Mesenchymal stem cell (in vitro differentiated cells and primary cell): ENCODE measurements at regions not wholly inside any gene's neighbourhood (a gene's known extent, or its start where the extent isn't known, plus 50 kb on each side); places are given as distances from the start of the nearest gene placed in this dataset.

Experiments
- DNase-seq: peaks from one replicate; pipeline ENCODE4 v3.0.0-alpha.2; 2013
- H2AFZ ChIP-seq: one replicate; pipeline ENCODE4 v1.6.1; 2013; ENCODE audit warnings: low read depth, mild to moderate bottlenecking, control low read depth, inconsistent platforms, low read length, moderate library complexity
- H2AK5ac ChIP-seq: 2 replicates; pipeline ENCODE4 v1.6.1; 2013; ENCODE audit warnings: low read length, moderate library complexity, mild to moderate bottlenecking, inconsistent platforms; ENCODE audit not compliant: severe bottlenecking
- H2BK120ac ChIP-seq: one replicate; pipeline ENCODE4 v1.6.1; 2013; ENCODE audit warnings: low read depth, mild to moderate bottlenecking, inconsistent platforms, low read length, moderate library complexity
- H2BK12ac ChIP-seq, 2 experiments: one replicate each; pipeline ENCODE4 v1.6.1; 2013; ENCODE audit warnings: inconsistent platforms in 2 of 2, low read length in 2 of 2, mild to moderate bottlenecking in 2 of 2, moderate library complexity in 2 of 2, control low read depth in 1 of 2
- H2BK15ac ChIP-seq: one replicate; pipeline ENCODE4 v1.6.1; 2013; ENCODE audit warnings: mild to moderate bottlenecking, low read depth, inconsistent platforms; ENCODE audit not compliant: poor library complexity, severe bottlenecking
- H2BK5ac ChIP-seq: 2 replicates; pipeline ENCODE4 v1.6.1; 2013; ENCODE audit warnings: low read depth, mild to moderate bottlenecking, low read length, control low read depth, inconsistent platforms; ENCODE audit not compliant: poor library complexity, severe bottlenecking
- H3K14ac ChIP-seq, 2 experiments: one replicate each; pipeline ENCODE4 v1.6.1; 2013; ENCODE audit warnings: inconsistent platforms in 2 of 2, low read length in 2 of 2, control low read depth in 1 of 2, mild to moderate bottlenecking in 1 of 2, moderate library complexity in 1 of 2
- H3K18ac ChIP-seq, 2 experiments: one replicate each; pipeline ENCODE4 v1.6.1; 2013; ENCODE audit warnings: inconsistent platforms in 2 of 2, low read length in 2 of 2, control low read depth in 1 of 2, low read depth in 1 of 2, mild to moderate bottlenecking in 1 of 2
- H3K23ac ChIP-seq, 2 experiments: one replicate each; pipeline ENCODE4 v1.6.1; 2013; ENCODE audit warnings: inconsistent platforms in 2 of 2, low read length in 2 of 2, mild to moderate bottlenecking in 2 of 2, moderate library complexity in 2 of 2, control low read depth in 1 of 2
- H3K27ac ChIP-seq: 2 replicates; pipeline ENCODE4 v1.5.1; 2013; ENCODE audit warnings: mild to moderate bottlenecking, moderate library complexity, low read length, control low read depth, inconsistent platforms; ENCODE audit not compliant: poor library complexity, severe bottlenecking
- H3K27me3 ChIP-seq, 2 experiments: 2 replicates each; pipeline versions ENCODE4 v1.6.1 to v1.7.0; 2013; ENCODE audit warnings: low read length in 2 of 2, mild to moderate bottlenecking in 2 of 2, moderate library complexity in 2 of 2, control low read depth in 1 of 2, inconsistent platforms in 1 of 2; ENCODE audit not compliant: control insufficient read depth in 1 of 2, insufficient read depth in 1 of 2
- H3K36me3 ChIP-seq, 2 experiments: 2 replicates each; pipeline versions ENCODE4 v1.6.1 to v1.7.0; 2013; ENCODE audit warnings: low read length in 2 of 2, control low read depth in 1 of 2, inconsistent platforms in 1 of 2, low read depth in 1 of 2, mild to moderate bottlenecking in 1 of 2; ENCODE audit not compliant: insufficient read depth in 2 of 2, control insufficient read depth in 1 of 2
- H3K4ac ChIP-seq, 2 experiments: one replicate each; pipeline ENCODE4 v1.6.1; 2013; ENCODE audit warnings: inconsistent platforms in 2 of 2, low read length in 2 of 2, mild to moderate bottlenecking in 2 of 2, moderate library complexity in 2 of 2, control low read depth in 1 of 2, low read depth in 1 of 2
- H3K4me1 ChIP-seq: 2 replicates; pipeline ENCODE4 v1.6.1; 2013; ENCODE audit warnings: low read depth, low read length, control low read depth; ENCODE audit not compliant: control insufficient read depth, insufficient read depth
- H3K4me2 ChIP-seq: 2 replicates; pipeline ENCODE4 v1.6.1; 2013; ENCODE audit warnings: low read length, mild to moderate bottlenecking, inconsistent platforms; ENCODE audit not compliant: poor library complexity, severe bottlenecking
- H3K4me3 ChIP-seq, 2 experiments: 2 replicates each; pipeline versions ENCODE4 v1.5.1 to v1.7.0; 2013; ENCODE audit warnings: low read length in 2 of 2, mild to moderate bottlenecking in 2 of 2, control low read depth in 1 of 2, low read depth in 1 of 2; ENCODE audit not compliant: insufficient read depth in 1 of 2
- H3K79me1 ChIP-seq: replicated peaks from 2 replicates; pipeline ENCODE4 v1.6.1; 2013; ENCODE audit warnings: mild to moderate bottlenecking, control low read depth, low read length, inconsistent platforms; ENCODE audit not compliant: poor library complexity, severe bottlenecking
- H3K9ac ChIP-seq: 2 replicates; pipeline ENCODE4 v1.7.0; 2013; ENCODE audit warnings: mild to moderate bottlenecking, low read length, moderate library complexity
- H3K9me3 ChIP-seq: 2 replicates; pipeline ENCODE4 v1.7.0; 2013; ENCODE audit warnings: mild to moderate bottlenecking, low read length; ENCODE audit not compliant: control insufficient read depth
- H4K8ac ChIP-seq: one replicate; pipeline ENCODE4 v1.6.1; 2013; ENCODE audit warnings: inconsistent platforms, mild to moderate bottlenecking, low read length, moderate library complexity
- H4K91ac ChIP-seq: one replicate; pipeline ENCODE4 v1.6.1; 2013; ENCODE audit warnings: mild to moderate bottlenecking, low read length, inconsistent platforms
- WGBS: methylation state at CpG from one replicate; pipeline ENCODE4 v1.1.7; 2013; ENCODE audit warnings: mixed read lengths; 5-methylcytosine and 5-hydroxymethylcytosine counted together

DNA sequence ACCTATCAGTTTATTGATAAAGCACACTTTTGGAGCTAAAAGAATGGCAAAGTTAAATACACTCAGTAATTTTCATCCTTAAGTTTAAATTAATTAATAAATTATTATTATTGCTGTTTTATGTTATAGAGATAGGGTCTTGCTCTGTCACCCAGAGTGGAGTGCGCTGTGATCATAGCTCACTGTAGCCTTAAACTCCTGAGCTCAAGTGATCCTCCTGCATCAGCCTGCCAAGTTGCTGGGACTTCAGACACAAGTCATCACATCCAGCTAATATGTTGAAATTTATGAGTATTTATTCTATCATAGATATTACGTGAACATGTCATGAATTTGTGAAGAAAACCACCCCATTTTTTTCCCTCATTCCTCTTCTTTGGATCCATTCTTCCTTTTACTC lies 64.2 kb downstream of the GJA1 start:
- H3K4me1 ChIP-seq: peaks cover 4% of the 10 kb centered on the region
- no peak for DNase-seq
- no peak overlapping the region for H2AK5ac ChIP-seq
- H3K4ac ChIP-seq: no peak overlapping the region
- no peak overlapping the region for H3K4me2 ChIP-seq
- no peak overlapping the region for H3K23ac ChIP-seq
- no peak overlapping the region for H4K91ac ChIP-seq
- peak overlapping the region; percentile 34 for H2BK120ac ChIP-seq
- no peak overlapping the region for H2BK12ac ChIP-seq
- no peak overlapping the region for H3K27ac ChIP-seq
- 92% methylated on average over 1 of the region's 2 CpGs for WGBS
- no peak overlapping the region for H3K9ac ChIP-seq
- H3K18ac ChIP-seq: no peak overlapping the region
- H2BK15ac ChIP-seq: no peak overlapping the region
- no peak overlapping the region for H3K4me3 ChIP-seq
- H4K8ac ChIP-seq: no peak overlapping the region
- H3K14ac ChIP-seq: no peak overlapping the region
- no peaks in the 10 kb centered on the region for H3K9me3 ChIP-seq
- no peak overlapping the region for H2AFZ ChIP-seq
- no peak overlapping the region for H2BK5ac ChIP-seq
- H3K27me3 ChIP-seq: no peaks in the 10 kb centered on the region
- no peaks in the 10 kb centered on the region for H3K36me3 ChIP-seq
- no peaks in the 10 kb centered on the region for H3K79me1 ChIP-seq

DNA sequence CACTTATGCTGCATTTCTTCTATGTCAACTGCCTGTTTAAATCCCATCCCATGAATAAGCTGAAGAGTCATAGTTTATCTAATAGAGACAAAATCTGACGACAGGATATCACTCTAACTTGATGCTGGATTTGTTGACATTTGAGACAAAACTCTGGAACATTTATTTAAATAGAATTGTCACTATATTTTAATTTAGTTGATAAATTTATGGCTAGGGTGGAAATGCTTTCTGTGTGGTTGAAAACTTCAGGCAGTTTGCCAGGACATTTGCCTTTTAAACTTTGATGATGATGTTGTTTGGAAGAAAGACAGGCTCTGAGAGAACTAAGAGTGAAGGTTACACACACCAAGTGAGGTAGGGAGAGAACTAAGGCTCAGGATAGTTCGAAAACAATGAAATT lies 68.1 kb downstream of the GJA1 start:
- Histone ChIP-seq H4K8ac (no peak overlapping the region), H3K27ac (peak overlapping the region; percentile 73), H3K4ac (no peak overlapping the region), H2BK120ac (no peak overlapping the region), H3K4me2 (no peak overlapping the region), H3K4me1 (peaks cover 4% of the 10 kb centered on the region), H3K9me3 (no peaks in the 10 kb centered on the region), H3K18ac (no peak overlapping the region), H3K14ac (no peak overlapping the region), H2AK5ac (no peak overlapping the region), H3K23ac (no peak overlapping the region), H3K27me3 (no peaks in the 10 kb centered on the region), H2BK15ac (no peak overlapping the region), H3K9ac (peak overlapping the region; percentile 76), H2AFZ (no peak overlapping the region), H3K79me1 (no peaks in the 10 kb centered on the region), H2BK12ac (no peak overlapping the region), H3K36me3 (no peaks in the 10 kb centered on the region), H3K4me3 (no peak overlapping the region), H2BK5ac (no peak overlapping the region), H4K91ac (no peak overlapping the region)
- WGBS: 100% methylated on average over 1 of the region's 2 CpGs
- peak; percentile 51 for DNase-seq

DNA sequence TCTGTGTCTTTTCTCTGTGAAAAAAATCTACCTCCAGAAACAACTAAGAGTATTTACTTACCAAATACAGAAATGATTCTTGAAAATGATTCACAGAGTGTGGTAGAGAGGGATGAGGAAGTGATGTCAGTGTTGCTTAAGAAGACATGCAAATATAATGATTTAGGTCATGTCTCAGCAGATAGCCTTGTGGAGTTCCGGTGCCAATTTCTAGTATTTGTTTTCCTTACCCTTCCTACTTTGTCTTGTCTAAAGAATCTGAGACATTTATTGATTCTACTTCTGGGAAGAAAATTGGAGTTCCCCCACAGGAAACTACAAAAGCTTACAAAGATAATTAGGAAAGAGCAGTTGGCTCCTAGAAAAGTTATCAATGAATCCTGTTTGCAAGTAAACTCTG lies 68.8 kb downstream of the GJA1 start:
- H3K4me3 ChIP-seq: no peak overlapping the region
- H2BK12ac ChIP-seq: no peak overlapping the region
- no peak overlapping the region for H3K23ac ChIP-seq
- no peak overlapping the region for H3K4me2 ChIP-seq
- no peak overlapping the region for H4K8ac ChIP-seq
- peak; percentile 88 for DNase-seq
- H2BK15ac ChIP-seq: no peak overlapping the region
- H3K4ac ChIP-seq: no peak overlapping the region
- no peaks in the 10 kb centered on the region for H3K9me3 ChIP-seq
- peaks cover 2% of the 10 kb centered on the region for H3K4me1 ChIP-seq
- no peaks in the 10 kb centered on the region for H3K36me3 ChIP-seq
- no peak overlapping the region for H2AFZ ChIP-seq
- H2AK5ac ChIP-seq: no peak overlapping the region
- H3K18ac ChIP-seq: no peak overlapping the region
- H3K9ac ChIP-seq: peak overlapping the region; percentile 76
- H3K79me1 ChIP-seq: no peaks in the 10 kb centered on the region
- H2BK120ac ChIP-seq: no peak overlapping the region
- no peak overlapping the region for H3K14ac ChIP-seq
- H3K27ac ChIP-seq: peak overlapping the region; percentile 76
- WGBS: no CpG with 5 or more reads among the region's 1 CpG
- H2BK5ac ChIP-seq: no peak overlapping the region
- no peak overlapping the region for H4K91ac ChIP-seq
- no peaks in the 10 kb centered on the region for H3K27me3 ChIP-seq

DNA sequence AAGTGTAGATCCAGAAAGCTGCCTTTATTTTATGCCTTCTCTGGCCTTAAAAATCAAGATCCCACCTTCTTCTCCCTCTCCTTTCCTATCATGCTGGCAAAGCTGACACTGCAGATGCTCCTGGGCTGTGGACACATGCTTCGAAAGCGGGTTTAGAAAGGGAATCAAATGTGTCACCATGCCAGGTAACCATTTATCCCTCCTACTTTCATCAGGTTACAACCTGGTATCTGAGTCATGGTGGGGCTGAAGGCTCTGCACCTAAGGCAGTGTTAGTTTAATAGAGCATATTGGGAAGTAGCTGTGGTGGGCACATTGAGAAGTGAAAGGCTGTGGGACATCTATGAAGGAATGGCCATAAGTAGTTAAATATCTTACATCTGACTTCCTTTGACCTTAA lies 69.8 kb downstream of the GJA1 start:
- H2BK15ac ChIP-seq: no peak overlapping the region
- peak overlapping the region; percentile 96 for H4K91ac ChIP-seq
- H3K14ac ChIP-seq: peak overlapping the region in 1 of 2 experiments; percentile 19
- H3K9ac ChIP-seq: no peak overlapping the region
- peak overlapping the region; percentile 3 for H2AK5ac ChIP-seq
- no peak overlapping the region for H2BK5ac ChIP-seq
- peak overlapping the region; percentile 73 to 90 for H3K4ac ChIP-seq
- H3K9me3 ChIP-seq: no peaks in the 10 kb centered on the region
- H2BK120ac ChIP-seq: peak overlapping the region; percentile 64
- H3K4me3 ChIP-seq: no peak overlapping the region
- no peak overlapping the region for H2AFZ ChIP-seq
- H3K18ac ChIP-seq: peak overlapping the region; percentile 70 to 80
- H2BK12ac ChIP-seq: peak overlapping the region; percentile 80 to 81
- H3K79me1 ChIP-seq: no peaks in the 10 kb centered on the region
- peaks cover 2% of the 10 kb centered on the region for H3K4me1 ChIP-seq
- no peak overlapping the region for H3K27ac ChIP-seq
- peak overlapping the region; percentile 66 for H4K8ac ChIP-seq
- H3K27me3 ChIP-seq: no peaks in the 10 kb centered on the region
- no peak overlapping the region for H3K4me2 ChIP-seq
- no peak for DNase-seq
- 100% methylated on average over 2 of the region's 2 CpGs for WGBS
- H3K36me3 ChIP-seq: no peaks in the 10 kb centered on the region
- no peak overlapping the region for H3K23ac ChIP-seq
